OCI-LY7 (cell line): ENCODE measurements at regions not wholly inside any gene's neighbourhood (a gene's known extent, or its start where the extent isn't known, plus 50 kb on each side); places are given as distances from the start of the nearest gene placed in this dataset.
A peak's percentile ranks its signal among the peaks of the same experiment; 100 is the strongest.

Source experiments
- BruUV-seq: library from RNA; stranded (reverse); fragments of 400-500 nt; replicated peaks from 2 replicates; lab custom pipeline; 2021; lab: Mats Ljungman, UMichigan
- CTCF ChIA-PET: fragments of 300-600 bp; sonication (Branson Sonifier 250); formaldehyde crosslinking; loops from one replicate; lab custom pipeline; 2022; ENCODE audit warnings: antibody characterized with exemption; ENCODE audit not compliant: unreplicated experiment; lab: Charles Lee
- POLR2A ChIA-PET: fragments of 300-600 bp; sonication (Branson Sonifier 250); formaldehyde crosslinking; loops from one replicate; lab custom pipeline; 2022; ENCODE audit warnings: antibody characterized with exemption; lab: Charles Lee
- DNase-seq: peaks from one replicate; pipeline ENCODE4 v3.0.0-alpha.2; 2015; ENCODE audit warnings: low spot score
- H2AFZ ChIP-seq: fragments of 200-600 bp; sonication (generic), shearing (Covaris generic); 2 replicates; pipeline ENCODE4 v1.6.1; 2014; ENCODE audit warnings: mild to moderate bottlenecking, antibody characterized with exemption, low read length, moderate library complexity
- H3K27ac ChIP-seq: fragments of 200-600 bp; sonication (generic); 2 replicates; pipeline ENCODE4 v1.5.1; 2014; ENCODE audit warnings: mixed run types, low read depth, mild to moderate bottlenecking, moderate library complexity, low read length, inconsistent platforms; ENCODE audit not compliant: poor library complexity, severe bottlenecking
- H3K36me3 ChIP-seq: fragments of 200-600 bp; sonication (generic); 2 replicates; pipeline ENCODE4 v1.6.1; 2014; ENCODE audit warnings: mild to moderate bottlenecking, antibody characterized with exemption, low read length, moderate library complexity, mixed read lengths; ENCODE audit not compliant: insufficient read depth
- H3K4me1 ChIP-seq: fragments of 200-600 bp; sonication (generic); 2 replicates; pipeline ENCODE4 v1.5.1; 2014; ENCODE audit warnings: mild to moderate bottlenecking, low read length; ENCODE audit not compliant: insufficient read depth, poor library complexity, severe bottlenecking
- H3K4me2 ChIP-seq: fragments of 200-600 bp; sonication (generic); 2 replicates; pipeline ENCODE4 v1.6.1; 2014; ENCODE audit warnings: mild to moderate bottlenecking, low read length
- H3K4me3 ChIP-seq: fragments of 200-600 bp; sonication (generic); 2 replicates; pipeline ENCODE4 v1.5.1; 2014; ENCODE audit warnings: mild to moderate bottlenecking, low read depth, low read length; ENCODE audit not compliant: poor library complexity, severe bottlenecking
- H3K79me2 ChIP-seq: fragments of 200-600 bp; sonication (generic); 2 replicates; pipeline ENCODE4 v1.6.1; 2016; ENCODE audit warnings: low read depth, mild to moderate bottlenecking, low read length, moderate library complexity, mixed read lengths; ENCODE audit not compliant: insufficient read depth
- H3K9me2 ChIP-seq: fragments of 200-600 bp; sonication (generic); 2 replicates; pipeline ENCODE4 v1.6.1; 2016; ENCODE audit warnings: mild to moderate bottlenecking, low read length, mixed read lengths; ENCODE audit not compliant: insufficient read depth
- H3K9me3 ChIP-seq: fragments of 200-600 bp; sonication (generic); 2 replicates; pipeline ENCODE4 v1.6.1; 2014; ENCODE audit warnings: mild to moderate bottlenecking, mixed run types, low read length, mixed read lengths
- H4K20me1 ChIP-seq: fragments of 200-600 bp; sonication (generic); 2 replicates; pipeline ENCODE4 v1.6.1; 2014; ENCODE audit warnings: mild to moderate bottlenecking, antibody characterized with exemption, low read length, moderate library complexity, mixed read lengths; ENCODE audit not compliant: insufficient read depth
- EZH2phosphoT487 ChIP-seq: fragments of 200-600 bp; sonication (generic); IDR thresholded peaks from 2 replicates; pipeline ENCODE4 v1.6.1; 2018; ENCODE audit warnings: low read depth, borderline replicate concordance, mild to moderate bottlenecking, mixed run types, antibody characterized with exemption, low read length, moderate library complexity, mixed read lengths
- intact Hi-C: fragments of 100-400 bp; cut with micrococcal nuclease; formaldehyde crosslinking; loops from one replicate; pipeline ENCODE4 v1.10.0; 2022; ENCODE audit not compliant: unreplicated experiment
- TF ChIP-seq, protein P1 (sequence below): fragments of 200-600 bp; sonication (generic); conservative IDR thresholded peaks from 2 replicates; pipeline ENCODE4 v1.5.1; 2014; ENCODE audit warnings: mild to moderate bottlenecking, antibody characterized with exemption, low read length, moderate library complexity, mixed read lengths

DNA sequence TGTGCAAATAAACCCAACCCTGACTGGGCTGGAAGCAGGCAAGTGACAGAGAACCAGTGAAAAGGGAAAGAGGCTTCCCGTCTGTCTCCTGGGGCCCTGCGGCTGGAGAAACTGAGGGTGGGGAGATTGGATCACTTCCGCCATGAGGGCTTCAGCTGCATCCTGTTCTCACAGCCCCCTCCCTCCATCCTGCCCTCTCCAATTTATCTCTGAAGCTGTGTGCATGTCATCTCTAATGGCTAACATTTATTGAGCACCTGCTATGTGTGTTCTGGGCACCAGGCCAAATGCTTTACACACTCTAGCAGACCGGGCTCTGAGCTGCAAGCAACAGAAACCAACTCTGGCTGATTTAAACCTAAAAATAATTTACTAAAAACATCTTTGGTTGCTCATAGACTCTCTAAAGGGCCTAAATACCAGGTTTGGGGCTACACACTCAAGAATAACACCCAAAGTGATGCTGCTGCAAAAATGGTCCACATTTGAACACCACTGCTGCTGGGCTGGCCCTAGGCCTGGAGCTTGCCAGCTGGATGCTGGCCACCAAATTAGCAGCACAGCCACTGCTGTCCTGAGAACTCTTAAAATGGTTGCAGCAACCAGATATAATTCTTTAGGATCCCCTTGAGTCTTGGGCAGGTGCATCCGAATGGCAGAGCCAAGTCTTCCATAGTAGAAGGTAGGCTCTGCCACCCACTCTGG, 123.6 kb upstream of the LRFN2 start:
- Histone ChIP-seq H4K20me1 (no peaks in the 10 kb centered on the region), H3K9me2 (no peaks in the 10 kb centered on the region), H3K4me3 (no peak overlapping the region), H3K36me3 (no peaks in the 10 kb centered on the region), H3K9me3 (no peaks in the 10 kb centered on the region), H3K4me1 (peaks cover 28% of the 10 kb centered on the region), H3K4me2 (peak overlapping the region; percentile 48), H3K27ac (peak overlapping the region; percentile 57), H2AFZ (no peak overlapping the region; the same call in 1 of the 2 replicates), H3K79me2 (no peaks in the 10 kb centered on the region)
- ChIA-PET POLR2A (interaction anchor here (0.7 to 1.2 kb wide), 3 partner anchors 9 to 50 kb away, joined by 3 to 4 read pairs (median 4); no protein-coding TSS in a partner anchor), CTCF (interaction anchor here (0.9 to 1.1 kb wide), 2 partner anchors 14 to 28 kb away, joined by 3 read pairs; no protein-coding TSS in a partner anchor)
- no TSS peak for BruUV-seq
- DNase-seq: peak; percentile 60
- TF ChIP-seq, protein P1, sequence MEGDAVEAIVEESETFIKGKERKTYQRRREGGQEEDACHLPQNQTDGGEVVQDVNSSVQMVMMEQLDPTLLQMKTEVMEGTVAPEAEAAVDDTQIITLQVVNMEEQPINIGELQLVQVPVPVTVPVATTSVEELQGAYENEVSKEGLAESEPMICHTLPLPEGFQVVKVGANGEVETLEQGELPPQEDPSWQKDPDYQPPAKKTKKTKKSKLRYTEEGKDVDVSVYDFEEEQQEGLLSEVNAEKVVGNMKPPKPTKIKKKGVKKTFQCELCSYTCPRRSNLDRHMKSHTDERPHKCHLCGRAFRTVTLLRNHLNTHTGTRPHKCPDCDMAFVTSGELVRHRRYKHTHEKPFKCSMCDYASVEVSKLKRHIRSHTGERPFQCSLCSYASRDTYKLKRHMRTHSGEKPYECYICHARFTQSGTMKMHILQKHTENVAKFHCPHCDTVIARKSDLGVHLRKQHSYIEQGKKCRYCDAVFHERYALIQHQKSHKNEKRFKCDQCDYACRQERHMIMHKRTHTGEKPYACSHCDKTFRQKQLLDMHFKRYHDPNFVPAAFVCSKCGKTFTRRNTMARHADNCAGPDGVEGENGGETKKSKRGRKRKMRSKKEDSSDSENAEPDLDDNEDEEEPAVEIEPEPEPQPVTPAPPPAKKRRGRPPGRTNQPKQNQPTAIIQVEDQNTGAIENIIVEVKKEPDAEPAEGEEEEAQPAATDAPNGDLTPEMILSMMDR: no peak
- TF ChIP-seq EZH2phosphoT487: no peak
- intact Hi-C loops: no loop called here

GRCh38 chr6:40708049-40708448, 120.9 kb upstream of the LRFN2 start:
- DNase-seq: no peak
- ChIA-PET POLR2A (no interaction called here), CTCF (no interaction called here)
- Histone ChIP-seq H3K79me2 (no peaks in the 10 kb centered on the region), H3K9me2 (no peaks in the 10 kb centered on the region), H4K20me1 (no peaks in the 10 kb centered on the region), H3K4me3 (no peak overlapping the region), H3K9me3 (no peaks in the 10 kb centered on the region), H3K4me1 (peaks cover 45% of the 10 kb centered on the region), H3K4me2 (no peak overlapping the region), H3K27ac (no peak overlapping the region), H2AFZ (no peak overlapping the region), H3K36me3 (no peaks in the 10 kb centered on the region)
- intact Hi-C loops: no loop called here
- BruUV-seq: no TSS peak
- TF ChIP-seq, protein P1: no peak
- no peak for TF ChIP-seq EZH2phosphoT487

GRCh38 chr6:40706178-40706577, 119.0 kb upstream of the LRFN2 start:
- intact Hi-C loops: no loop called here
- H3K4me1 ChIP-seq: peaks cover 37% of the 10 kb centered on the region

More at GRCh38 chr6:40706178-40706577, 119.0 kb upstream of the LRFN2 start:
- no peaks in the 10 kb centered on the region for H3K79me2 ChIP-seq
- H4K20me1 ChIP-seq: no peaks in the 10 kb centered on the region
- no peak overlapping the region for H3K27ac ChIP-seq
- BruUV-seq: no TSS peak
- CTCF ChIA-PET: no interaction called here
- H3K4me2 ChIP-seq: no peak overlapping the region
- H2AFZ ChIP-seq: no peak overlapping the region
- no peaks in the 10 kb centered on the region for H3K9me2 ChIP-seq
- TF ChIP-seq, protein P1: no peak
- TF ChIP-seq EZH2phosphoT487: no peak
- DNase-seq: no peak
- H3K36me3 ChIP-seq: no peaks in the 10 kb centered on the region
- no peaks in the 10 kb centered on the region for H3K9me3 ChIP-seq
- POLR2A ChIA-PET: interaction anchor here (0.7 to 1.3 kb wide), 2 partner anchors 9 kb away, joined by 3 read pairs; no protein-coding TSS in a partner anchor
- no peak overlapping the region for H3K4me3 ChIP-seq
